GM19043 (cell line): ENCODE measurements at regions not wholly inside any gene's neighbourhood (a gene's known extent, or its start where the extent isn't known, plus 50 kb on each side); places are given as distances from the start of the nearest gene placed in this dataset.

Source experiments
- ATAC-seq: cut with Tn5 transposase; IDR thresholded peaks from one replicate; pipeline ENCODE4 v1.9.1; 2021; ENCODE audit warnings: low read depth; ENCODE audit not compliant: unreplicated experiment

GRCh38 chr14:71863049-71863448 is 69.2 kb upstream of the RGS6 start:
- no peak for ATAC-seq

GRCh38 chr14:71863766-71864165 is 68.5 kb upstream of the RGS6 start:
- ATAC-seq: no peak
